H54 (cell line): ENCODE measurements at regions not wholly inside any gene's neighbourhood (a gene's known extent, or its start where the extent isn't known, plus 50 kb on each side); places are given as distances from the start of the nearest gene placed in this dataset.
"Not testable (repeated sequence)": the region's sequence is repeated elsewhere in the genome, so short reads cannot be mapped to it uniquely, and the experiment has no call there.

ENCODE experiments used
- DNase-seq: peaks from one replicate; pipeline ENCODE4 v3.0.0; 2011; ENCODE audit warnings: low spot score, mixed read lengths; ENCODE audit not compliant: insufficient read length
- FAIRE-seq: peaks from 3 replicates; lab custom pipeline; 2011; peaks lifted over from hg19 to GRCh38; lab: Jason Lieb, UNC
- POLR2A ChIP-seq: IDR thresholded peaks from 2 replicates; pipeline ENCODE4 v1.6.1; 2011; ENCODE audit warnings: low read depth, mild to moderate bottlenecking, low read length

DNA sequence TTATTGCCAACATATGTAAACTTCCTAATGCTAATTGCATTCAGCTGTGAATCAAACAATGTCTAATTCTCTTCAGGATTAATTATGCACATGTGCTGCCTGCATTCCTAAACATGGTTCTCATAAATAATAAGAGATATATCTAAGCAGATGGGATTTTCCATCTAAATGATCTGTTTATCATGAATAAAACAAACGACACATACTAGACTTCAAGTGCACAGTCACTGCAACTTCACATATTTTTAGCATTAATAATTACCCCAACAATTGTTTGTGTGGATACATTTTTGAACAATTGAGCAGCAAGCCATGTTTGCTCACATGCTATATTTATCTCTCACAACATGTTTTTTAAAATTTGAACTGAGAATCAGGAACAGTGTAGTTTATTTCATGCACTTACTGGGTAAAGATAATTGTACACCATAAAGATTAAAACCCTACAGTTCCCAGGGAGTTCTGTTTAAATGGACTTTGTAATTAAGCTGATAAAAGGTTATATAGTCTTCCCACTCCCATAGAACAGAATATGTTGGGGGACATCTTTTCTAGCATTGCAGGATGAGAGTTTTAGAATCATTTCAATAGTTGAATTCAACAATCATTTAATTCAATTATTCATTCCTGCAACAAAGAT, 378.5 kb downstream of the MDFIC start:
- FAIRE-seq = no peak

DNA sequence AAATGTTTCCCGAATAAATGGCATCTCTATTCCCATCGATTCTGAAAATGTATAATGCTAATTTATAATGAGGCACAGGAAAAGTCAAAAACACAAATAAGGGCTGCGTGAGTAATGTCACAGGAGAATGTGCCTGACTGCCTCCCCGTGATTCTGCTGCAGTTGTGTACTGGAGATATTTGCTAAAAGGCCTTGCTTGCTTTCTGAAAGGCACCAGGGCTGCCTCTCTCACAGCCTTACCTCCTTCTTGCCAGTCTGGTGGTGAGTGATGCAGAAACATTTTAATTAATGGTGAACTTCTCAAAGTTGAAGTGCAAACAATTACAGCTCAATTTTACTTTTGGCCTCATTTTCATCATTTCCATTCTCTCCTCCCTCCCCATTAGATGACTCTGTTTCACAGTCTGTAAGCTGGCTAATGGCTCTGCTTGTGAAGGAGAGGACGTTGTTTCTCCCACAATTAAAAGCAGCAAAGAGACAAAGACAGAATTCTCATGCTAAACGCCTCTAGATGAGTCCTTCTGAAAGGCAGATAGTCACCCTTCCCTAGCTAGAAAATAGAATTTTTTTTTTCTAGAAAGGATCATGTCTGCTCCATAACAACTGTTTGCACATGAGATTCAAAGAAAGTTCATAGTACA, 377.6 kb downstream of the MDFIC start:
- DNase-seq (no peak), FAIRE-seq (no peak)

More for the DNA sequence above, 378.5 kb downstream of the MDFIC start:
- TF ChIP-seq POLR2A = no peak
- no peak for DNase-seq

DNA sequence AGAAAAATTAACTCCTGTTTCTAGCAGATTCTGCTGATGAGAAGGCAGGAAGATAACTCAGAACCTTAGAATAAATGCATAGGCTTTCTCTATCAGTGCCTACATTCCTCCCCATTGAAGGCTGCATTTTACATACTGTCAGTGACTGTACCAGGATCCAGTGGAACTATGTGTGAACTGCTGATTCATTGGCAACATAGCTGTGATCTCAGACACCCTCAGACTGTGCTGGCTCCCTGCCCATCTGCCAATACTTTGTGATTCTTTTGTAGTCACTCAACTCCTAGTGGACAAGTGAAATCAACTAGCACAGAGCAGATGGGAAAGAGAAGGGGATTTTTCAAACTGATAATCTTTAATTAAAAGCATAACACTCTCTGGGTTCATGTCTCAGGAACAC, 375.8 kb downstream of the MDFIC start:
- DNase-seq (peak; percentile 13), FAIRE-seq (peak; percentile 96)
- TF ChIP-seq POLR2A = no peak

More for the DNA sequence above, 377.6 kb downstream of the MDFIC start:
- TF ChIP-seq POLR2A = no peak

DNA sequence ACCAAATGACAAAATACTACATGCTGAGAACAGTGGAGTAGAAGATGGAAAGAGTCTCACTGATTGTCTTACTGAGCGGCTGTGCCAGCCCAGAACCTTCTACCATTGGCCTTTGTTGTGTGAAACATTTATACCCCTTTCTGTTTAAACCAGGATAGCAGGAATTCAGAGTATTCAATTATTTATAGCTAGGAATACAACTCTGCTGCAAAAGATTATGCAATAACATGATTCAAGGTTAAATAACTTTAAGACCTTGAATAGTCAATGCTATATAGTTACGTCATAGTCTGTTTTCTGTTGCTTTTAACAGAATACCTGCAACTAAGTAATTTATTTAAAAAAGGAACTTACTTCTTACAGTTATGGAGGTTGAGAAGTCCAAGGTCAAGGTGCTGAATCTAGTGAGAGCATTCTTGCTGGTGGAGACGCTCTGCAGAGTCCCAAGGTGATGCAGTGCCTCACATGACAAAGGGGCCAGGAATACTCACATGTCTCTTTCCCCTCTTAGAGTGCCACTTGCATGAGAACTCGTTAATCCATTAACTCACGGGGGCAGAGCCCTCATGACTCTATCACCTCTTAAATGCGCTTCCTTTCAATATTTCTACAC, 371.8 kb downstream of the MDFIC start:
- no peak for FAIRE-seq
- DNase-seq = no peak

DNA sequence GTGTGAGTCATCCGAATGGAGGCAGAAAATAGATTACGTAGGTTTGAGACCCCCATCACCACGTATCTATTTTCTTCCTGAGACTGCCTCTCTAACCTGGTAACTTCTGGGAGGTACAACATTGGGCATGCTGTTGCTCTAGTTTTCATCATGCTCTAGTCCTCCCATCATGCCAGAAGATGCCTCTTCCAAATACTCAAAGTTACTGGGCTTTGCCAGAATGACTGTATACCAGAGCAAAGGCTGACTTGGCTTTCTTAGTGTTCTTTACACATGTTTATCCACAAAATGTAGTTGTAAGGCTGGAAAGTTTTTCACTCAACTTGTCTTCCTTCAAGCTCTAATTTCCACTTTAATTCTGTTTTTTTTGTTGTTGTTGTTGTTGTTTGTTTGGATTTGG, 370.5 kb downstream of the MDFIC start:
- FAIRE-seq = no peak
- no peak for TF ChIP-seq POLR2A
- no peak for DNase-seq

More for the DNA sequence above, 371.8 kb downstream of the MDFIC start:
- TF ChIP-seq POLR2A = no peak

DNA sequence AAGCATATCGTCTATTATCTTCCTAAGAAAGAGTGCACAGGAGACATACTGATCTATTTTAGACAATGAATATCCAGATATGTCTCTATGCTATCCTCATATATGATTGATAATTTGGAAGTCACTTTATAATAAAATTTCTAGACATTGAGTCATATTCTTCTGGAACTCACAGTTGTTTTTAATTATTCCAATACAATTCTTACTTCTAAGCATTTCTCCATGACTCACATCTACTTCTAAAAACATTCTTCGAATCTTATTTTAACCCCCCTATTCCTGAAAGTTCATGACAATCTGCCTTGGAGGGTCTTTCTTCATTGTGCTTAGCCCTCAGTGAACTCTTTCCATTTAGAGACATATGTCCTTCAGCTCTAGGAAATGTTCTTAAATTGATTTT, 368.1 kb downstream of the MDFIC start:
- FAIRE-seq (no peak), DNase-seq (no peak)
- TF ChIP-seq POLR2A = no peak

DNA sequence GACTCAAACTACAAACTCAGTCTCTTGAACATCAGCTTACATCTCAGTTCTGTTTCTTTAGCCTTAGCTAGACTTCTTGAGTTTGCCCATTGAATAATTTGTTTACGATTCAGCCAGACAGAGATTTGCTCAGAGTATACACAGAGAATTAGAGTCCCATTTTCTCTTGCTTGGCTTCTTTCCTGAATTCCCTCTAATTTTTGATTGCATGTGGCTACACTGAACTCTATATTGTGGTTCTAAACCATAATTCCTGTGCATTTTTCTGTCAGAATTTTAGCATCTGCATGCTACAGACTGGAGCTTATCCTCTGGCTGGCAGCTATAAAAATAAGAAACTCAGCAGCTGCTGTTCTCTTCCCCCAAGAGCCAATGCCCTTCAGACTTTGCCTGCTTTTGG, 354.9 kb downstream of the MDFIC start:
- no peak for DNase-seq
- no peak for FAIRE-seq
- no peak for TF ChIP-seq POLR2A

DNA sequence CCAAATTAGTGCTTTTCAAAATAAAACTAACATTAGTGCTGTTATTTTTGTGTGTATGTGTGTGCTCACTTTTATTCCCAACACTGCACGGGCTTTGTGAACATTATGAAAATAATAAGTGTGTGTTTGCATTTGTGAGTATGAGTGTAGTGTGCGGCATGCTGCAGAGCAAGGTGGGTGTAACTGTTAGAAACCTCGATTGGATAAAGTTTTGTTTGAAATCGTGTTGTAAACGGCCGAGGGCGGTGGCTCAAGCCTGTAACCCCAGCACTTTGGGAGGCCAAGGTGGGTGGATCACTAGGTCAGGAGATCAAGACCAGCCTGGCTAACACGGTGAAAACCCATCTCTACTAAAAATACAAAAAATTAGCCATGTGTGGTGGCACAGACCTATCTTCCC, 352.0 kb downstream of the MDFIC start:
- not testable (repeated sequence) for FAIRE-seq, DNase-seq

DNA sequence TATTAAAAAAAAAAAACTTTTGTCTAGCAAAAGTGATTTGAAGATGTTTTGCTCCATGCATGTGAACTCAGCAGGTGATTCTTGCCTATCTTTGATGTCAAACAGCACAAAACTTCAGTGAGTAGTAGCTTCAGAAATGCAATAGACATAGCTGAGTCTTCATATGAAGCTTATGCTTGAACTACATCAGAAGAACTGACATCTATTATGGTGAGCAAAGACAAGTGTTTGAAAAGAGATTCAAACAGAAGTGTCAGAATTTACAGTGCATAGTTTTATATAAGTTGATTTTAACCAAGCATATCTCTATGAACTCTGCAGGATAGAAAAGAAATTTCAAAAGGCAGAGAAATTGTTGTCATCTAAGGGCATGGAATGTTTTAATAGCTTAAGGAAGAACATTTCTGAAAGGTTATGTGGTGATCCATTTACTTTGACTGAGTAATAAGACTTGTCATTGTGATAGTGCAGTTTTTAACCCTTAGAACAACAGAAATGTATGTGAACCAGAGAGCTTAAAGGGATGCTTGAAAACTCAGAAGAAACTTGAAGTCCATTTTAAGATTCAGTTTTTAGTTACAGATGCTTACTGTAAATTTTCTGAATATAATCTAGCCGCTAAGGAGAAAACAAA, 351.4 kb downstream of the MDFIC start:
- DNase-seq (no peak), FAIRE-seq (no peak)
- no peak for TF ChIP-seq POLR2A

DNA sequence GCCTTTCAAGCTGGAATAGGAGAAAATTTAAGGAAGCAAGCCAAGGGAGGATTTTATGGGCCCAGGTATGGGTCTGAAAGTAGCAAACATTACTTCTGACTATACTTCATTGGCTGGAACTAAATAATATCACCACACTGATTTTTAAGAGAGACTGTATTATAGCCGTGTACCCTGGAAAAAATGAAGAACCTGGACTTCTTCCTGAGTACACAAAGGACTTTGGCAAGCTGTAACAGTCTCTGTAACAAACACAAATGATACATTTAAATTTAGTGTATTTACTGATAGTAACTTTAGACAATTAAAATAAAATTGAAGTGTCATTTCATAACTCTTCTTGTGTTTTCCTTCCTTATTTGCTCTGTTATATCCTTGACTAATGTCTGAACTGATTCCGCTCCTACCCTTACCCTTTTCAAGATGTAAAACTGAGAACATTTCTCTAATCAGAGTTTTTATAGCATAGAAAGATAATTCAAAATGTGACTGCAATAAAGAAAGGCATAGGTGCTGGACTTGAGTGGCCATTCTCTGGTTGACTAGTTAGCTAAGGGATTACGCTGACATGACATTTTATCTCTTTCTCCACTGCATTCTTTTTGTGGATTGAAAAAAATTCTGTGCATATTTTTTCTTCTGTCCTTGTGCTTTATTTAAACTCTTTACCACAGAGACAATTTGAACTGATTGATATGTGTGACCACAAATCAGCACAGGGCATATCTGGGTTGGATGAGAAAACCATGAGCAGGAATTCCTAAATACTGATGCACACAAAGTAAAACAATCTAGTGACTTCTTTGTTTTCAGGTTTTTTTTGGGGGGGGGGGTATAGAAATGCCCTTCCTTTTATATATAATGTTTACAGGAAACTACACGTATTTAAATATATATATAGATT, 349.7 kb downstream of the MDFIC start:
- no peak for TF ChIP-seq POLR2A
- DNase-seq (no peak), FAIRE-seq (no peak)

DNA sequence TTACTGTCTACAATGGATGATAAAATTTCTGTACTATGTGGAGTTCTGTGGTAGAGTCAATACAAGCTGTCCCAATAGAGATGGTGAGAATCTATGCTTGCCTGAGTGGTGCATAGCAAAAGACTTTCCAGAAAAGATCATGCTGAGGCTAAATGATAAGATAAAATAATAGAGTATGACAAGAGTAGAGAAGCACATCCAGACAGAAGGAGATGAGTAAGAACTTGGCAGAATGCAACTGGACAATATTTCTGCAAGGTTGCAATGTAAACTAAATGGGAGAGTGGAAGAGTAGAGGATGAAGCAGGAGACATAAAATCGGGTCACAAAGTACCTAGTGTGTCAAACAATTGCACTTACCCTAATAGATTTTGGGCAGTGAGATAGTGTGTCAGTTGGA, 347.6 kb downstream of the MDFIC start:
- TF ChIP-seq POLR2A = no peak
- DNase-seq = no peak
- FAIRE-seq = no peak

DNA sequence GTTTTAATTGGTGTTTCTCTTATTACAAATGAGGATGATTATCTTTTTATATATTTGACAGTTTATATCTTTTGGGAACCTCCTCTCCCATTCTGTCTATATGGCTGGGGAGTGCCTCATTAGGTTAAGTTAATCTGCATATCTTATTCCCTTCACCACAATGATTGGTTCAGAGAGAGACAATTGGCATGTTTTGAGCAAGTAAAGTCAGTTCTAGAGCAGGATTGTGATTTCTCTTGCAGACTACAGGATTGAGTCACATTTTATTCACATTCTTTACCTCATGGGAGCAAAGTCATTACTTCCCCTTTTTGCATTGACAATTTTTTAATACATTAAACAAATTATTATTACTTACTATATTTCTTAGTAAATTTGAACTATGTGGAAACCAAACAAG, 345.6 kb downstream of the MDFIC start:
- TF ChIP-seq POLR2A = no peak
- DNase-seq = no peak
- FAIRE-seq = no peak

DNA sequence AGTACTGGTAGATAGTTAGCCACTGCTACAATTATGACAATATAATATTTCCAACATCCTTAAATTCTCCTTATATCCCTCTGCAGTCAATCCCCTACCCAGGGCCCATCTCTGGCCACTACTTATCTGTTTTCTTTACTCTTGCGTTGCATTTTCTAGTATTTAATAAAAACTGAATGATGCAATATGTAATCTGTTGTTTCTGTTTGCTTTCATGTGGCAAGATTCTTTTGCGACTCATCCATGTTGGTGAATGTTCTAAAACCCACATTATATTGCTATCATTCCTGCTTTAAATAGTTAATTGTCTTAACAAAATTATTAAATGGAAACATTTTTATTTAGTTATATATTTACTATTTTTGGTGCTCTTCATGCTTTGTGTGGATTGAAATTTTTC, 338.5 kb downstream of the MDFIC start:
- DNase-seq (no peak), FAIRE-seq (no peak)
- no peak for TF ChIP-seq POLR2A

DNA sequence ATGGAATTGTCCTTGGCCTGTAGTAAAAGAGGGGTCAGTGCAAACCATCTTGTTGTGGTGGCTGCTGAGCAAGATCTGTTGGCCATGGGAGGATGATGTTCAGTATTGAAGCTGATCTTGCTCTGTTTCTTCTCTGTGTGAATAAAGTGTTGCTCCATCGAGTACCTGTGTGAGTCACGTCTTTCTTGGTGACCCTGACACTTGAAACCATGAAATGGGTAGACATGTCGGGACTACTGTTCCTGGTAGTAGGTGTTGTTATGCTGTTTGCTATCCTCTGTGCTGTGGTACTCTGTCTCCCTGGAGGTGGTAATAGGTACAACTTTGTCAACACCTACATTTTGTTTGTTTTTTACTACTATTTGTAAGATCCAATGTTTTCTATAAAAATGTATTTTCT, 330.6 kb downstream of the MDFIC start:
- no peak for DNase-seq
- no peak for FAIRE-seq
- TF ChIP-seq POLR2A = no peak
